GM19023 (cell line): ENCODE measurements at regions not wholly inside any gene's neighbourhood (a gene's known extent, or its start where the extent isn't known, plus 50 kb on each side); places are given as distances from the start of the nearest gene placed in this dataset.

Source experiments
- ATAC-seq: cut with Tn5 transposase; IDR thresholded peaks from one replicate; pipeline ENCODE4 v1.9.1; 2021; ENCODE audit warnings: mild to moderate bottlenecking, moderate library complexity; ENCODE audit not compliant: unreplicated experiment

DNA sequence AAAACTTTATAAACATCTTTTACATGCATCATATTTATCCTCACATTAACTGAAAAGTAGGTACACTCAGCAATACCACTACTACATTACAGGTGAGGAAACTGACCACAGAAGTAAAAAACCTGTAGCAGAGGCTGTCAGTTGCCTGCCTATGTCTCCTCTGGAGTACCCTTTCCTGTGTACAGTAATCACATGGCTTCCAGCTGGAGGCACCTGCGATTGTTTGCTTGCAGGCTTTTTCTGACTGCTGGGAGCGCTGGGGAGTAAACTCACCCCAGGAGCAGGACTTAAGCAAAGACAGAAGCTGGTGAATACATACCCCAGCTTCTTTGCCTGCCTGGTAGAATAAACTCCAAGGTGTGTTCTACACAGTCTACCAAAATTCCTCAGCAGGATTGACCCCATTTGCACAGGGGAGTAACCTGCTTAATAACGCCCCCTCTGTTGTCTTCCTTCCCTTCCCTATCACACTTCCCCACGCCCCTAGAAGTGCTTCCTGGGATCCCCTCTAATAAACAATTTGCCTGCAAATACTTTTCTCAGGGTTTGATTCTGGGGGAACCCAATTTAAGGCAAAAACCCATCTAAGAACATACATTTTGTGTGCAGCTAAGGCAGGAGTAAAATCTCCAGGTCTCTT lies 138.9 kb downstream of the PTH2R start:
- no peak for ATAC-seq

DNA sequence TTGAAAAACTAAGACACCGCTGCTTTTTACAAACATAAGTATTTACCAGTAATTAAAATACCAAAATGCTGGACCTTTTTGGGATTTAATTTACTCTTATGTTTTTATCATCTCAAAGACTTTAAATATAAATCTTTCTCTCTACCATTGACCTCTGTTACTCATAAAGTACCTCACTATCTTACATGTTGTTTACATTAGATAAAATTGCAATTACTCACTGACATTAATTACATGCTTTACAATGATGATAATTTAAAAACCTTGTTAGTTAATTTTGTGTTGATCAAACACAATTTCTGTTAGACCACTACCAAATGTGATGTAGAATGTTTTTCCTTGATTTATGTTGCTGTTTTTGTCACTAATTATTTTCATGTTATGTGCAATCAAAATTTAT lies 139.5 kb downstream of the PTH2R start:
- no peak for ATAC-seq

DNA sequence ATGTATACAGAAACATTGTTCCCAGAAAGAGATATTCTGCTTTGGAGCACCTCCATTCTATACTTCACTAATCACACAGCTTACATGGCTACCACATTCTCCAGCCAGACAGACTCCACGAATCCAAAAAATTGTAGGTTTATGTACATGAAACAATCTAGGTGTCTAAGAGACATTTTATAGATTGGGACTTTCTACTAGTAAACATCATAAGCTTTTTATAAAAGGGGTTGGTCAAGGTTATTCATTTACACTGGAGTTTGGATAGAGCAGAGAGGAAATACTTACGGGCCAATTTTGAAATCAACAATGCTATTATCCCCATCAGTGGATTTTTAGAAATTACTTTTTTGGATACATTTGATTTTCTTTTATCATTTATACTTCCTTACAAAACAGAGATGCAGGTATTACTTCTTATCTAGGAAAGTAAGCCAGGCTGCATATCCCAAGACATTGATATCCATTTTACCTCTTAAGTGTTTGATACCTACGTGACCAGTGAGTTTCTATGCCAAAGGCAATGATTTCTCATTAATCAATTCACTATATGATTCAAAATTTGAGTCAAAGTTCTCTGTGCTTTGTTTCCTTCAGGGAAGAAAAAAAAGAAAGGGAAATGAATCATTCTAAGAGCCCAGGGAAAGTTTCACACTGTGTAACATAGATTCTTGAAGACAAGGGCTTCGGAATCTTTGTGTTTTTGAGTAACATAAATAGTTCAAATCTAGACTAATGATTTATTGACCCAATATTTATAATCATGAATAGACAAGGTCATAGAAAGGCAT lies 140.5 kb downstream of the PTH2R start:
- ATAC-seq, result no peak

DNA sequence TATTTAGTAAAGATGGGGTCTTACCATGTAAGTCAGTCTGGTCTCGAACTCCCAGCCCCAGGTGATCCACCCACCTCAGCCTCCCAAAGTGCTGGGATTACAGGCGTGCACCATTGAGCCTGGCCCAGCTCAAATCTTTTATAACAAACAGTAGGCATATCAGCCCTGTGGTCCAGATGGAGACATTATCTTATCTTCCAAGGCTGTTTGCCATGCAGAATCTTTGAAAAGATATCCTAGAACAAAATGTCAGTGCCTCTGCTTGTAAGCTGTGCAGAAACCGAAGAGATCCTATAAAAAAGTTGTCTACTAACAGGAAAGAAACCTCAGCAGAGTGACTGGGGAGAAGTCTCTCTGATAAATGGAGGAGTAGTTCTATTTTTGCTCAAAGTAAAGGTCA lies 142.1 kb downstream of the PTH2R start:
- ATAC-seq, result no peak

DNA sequence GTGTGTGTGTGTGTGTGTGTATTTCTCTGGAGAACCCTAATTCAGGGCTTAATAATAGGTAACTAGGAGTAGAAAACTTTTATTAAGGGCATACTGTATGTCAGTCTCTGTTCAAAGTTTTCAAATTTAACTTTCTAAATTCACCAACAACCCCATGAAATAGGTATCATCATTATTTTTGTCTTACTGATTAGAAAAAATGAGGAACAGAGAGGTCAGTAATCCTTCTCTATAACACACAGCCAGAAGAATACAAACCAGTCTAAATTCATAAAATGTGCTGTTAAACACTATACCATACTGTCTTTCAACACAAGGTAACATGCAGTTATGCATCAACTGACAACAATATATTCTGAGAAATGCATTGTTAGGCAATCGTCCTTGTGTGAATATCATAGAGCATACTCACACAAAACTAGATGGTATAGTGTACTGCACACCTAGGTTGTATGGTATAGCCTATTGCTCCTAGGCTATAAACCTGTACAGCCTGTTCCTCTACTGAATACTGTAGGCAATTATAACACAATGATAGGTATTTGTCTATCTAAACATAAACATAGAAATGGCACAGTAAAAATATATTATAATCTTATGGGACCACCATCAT lies 143.1 kb downstream of the PTH2R start:
- no peak for ATAC-seq

DNA sequence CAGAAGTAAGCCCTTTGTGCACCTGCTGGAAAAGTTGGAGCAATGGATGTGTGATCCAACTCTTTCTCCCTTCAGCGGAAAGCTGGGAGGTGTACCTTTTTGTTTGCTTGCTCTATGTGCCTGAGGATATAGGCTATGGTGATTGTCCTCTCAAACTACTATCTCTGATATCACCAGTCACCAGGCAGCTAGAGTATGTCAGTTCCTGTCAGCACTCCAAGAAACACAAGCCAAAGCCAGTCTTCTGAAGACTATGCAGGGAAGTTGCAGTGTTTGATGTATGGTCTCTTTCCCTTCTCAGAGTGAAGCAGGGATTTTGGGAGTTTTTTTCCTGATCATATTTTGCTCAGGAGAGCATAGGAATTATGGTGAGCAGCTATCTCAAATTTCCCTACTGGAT lies 146.4 kb downstream of the PTH2R start:
- no peak for ATAC-seq

DNA sequence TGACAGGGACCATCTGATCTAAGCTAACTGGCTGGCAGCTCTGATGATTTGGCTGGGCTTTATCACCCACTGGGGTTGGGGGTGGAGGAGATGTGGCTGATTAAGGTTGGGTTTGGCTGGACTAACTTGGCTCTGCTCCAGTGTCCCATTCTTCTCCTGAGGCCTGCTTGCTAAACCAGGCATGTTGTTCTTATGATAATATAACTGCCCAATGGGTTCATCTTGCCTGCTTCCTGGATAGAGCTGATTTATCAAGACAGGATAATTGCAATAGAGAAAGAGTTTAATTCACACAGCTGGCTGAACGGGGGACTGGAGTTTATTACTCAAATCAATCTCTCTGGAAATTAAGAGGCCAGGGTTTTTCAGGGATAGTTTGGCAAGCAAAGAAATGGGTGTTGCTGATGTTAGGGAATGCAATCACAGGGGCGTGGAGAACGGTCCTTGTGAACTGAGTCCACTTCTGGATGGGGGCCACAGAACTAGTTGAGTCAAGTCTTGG lies 150.4 kb downstream of the PTH2R start:
- ATAC-seq, result no peak

DNA sequence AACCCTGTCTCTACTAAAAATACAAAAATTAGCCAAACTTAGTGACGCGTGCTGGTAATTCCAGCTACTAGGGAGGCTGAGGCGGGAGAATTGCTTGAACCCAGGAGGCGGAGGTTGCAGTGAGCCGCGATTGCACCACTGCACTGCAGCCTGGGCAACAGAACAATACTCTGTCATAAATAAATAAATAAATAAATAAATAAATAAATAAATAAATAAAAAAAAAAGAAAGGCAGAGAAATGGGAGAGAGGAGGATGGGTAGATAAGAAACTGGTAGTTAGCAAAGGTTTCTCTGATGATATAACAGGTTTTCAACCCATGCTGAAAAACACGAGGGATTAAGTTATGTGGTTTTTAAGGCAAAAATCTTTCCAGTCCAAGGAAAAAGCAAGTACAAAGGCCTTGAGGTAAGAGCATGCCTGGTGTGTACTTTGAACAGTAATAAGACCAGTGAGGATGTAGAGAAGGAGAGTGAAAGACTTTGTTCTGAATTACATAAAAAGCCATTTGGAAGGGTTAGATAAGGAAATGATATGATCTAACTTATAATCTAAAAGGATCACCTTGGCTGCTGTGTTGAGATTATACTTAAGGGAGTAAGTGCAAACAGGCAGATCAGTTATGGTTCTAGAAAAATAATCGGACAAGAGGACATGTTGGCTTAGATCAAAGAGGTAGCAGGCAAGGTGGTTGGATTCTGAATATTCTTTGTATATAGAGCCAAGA lies 159.3 kb downstream of the PTH2R start:
- no peak for ATAC-seq

DNA sequence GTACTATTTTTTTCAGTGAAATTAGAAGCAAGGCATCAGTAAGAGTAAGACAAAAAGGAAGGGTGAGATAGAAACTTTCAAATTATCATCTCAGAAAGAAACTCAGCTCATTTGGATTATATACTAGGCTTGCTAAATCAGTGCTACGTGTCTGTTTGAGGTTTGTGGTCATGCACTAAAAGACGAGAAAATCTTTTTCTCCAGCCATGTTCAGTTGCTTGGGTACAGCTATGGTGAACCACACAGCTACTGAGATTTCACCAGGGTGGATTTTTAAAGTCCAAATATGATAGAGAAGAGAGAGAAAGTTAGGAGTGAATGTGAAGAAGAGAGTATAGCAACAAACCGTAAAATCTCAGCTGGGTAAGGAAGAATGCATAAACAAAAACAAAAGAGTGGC lies 161.6 kb downstream of the PTH2R start:
- ATAC-seq, result no peak

DNA sequence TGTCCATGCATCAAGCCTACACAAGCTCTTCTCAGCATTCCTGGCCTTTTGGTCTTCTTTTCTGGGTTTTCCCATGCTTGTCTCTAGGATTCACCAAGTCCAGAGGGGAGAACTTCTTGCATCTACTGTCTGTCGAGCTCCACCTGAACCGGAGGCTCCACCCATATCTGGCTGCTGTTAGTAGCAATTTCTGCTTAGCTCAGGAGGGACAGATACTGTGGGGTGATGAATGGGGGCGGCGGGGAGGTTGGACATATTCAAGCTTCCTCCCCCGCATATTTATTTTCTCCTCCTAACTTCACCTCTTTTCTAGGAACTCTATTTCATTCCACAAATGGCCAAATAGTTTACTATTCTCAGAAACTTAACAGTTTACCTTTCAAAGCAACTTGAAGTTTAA lies 163.5 kb downstream of the PTH2R start:
- no peak for ATAC-seq

DNA sequence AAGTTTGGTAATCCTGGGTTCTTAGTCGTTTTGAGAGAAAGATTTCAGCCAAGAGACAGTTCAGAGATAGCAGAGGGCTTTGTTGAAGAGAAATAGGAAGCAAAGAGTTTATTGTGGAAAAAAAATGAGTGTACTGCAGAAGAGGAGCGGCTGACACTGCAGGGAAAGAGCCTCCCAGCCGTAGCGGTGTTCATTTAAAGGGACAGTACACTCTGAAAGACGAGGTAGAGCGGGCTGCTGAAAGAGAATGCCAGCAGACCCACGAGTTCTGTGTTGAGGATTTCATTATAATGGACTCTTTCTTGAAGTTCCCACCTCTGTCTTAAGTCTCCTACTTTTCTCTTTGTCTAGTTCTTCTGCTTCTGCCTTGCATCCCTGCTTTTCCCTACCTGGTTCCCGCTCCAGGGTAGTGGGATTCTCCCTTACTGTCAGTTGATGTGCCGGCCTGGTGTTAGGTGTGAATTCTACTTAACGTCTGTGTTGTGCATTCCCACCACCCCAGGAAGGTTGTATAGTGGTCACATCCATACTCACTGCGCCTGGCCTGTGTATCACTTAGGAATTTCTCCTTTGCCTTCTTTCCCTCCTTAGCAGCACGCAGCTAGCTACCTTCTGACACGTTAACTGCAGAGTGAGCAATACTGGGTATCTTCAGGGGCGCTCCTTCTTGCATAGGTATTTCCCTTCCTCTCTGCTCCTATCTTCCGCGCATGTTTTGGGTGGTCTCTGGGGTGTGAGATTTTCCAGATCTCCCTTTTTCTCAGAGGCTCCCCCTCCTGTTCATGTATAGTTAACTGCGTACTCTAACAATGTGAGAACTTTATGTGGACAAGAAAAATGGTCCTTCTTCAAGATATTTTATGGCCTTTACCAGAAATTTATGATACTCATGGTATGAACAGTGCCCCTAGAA lies 164.5 kb downstream of the PTH2R start:
- ATAC-seq, result no peak

DNA sequence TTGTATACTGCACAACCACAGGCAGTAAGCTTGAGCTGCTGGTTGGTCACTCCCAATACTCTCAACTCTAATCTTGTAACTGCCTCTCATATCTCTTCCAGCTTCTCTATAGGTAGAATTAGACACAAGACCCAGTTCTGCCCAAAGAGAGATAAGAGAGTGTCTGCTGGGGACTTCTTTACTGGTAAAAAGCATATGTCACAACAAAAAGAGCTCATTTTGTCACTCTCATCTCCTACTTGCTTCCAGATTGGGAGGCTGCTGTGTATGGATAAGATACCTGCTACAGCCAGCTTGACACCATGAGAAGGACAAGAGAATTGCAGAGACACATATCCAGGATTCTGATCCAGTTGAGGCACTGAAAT lies 165.2 kb downstream of the PTH2R start:
- ATAC-seq, result no peak

DNA sequence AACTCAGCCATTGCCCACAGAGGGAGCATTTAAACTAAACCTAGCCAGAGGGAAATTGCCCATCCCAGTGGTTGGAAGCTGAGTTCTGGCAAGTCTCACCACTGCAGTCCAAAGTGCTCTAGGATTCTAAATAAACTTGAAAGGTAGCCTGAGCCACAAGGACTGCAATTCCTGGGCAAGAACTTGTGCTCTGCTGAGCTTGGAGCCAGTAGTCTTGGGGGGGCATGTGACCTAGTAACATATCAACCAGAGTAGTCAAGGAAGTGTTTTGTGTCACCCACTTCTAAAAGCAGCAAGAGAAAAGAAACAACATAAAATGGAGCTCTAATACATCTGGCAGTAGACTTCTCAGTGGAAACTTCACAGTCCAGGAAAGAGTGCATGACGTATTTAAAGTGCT lies 167.0 kb downstream of the PTH2R start:
- ATAC-seq, result no peak

DNA sequence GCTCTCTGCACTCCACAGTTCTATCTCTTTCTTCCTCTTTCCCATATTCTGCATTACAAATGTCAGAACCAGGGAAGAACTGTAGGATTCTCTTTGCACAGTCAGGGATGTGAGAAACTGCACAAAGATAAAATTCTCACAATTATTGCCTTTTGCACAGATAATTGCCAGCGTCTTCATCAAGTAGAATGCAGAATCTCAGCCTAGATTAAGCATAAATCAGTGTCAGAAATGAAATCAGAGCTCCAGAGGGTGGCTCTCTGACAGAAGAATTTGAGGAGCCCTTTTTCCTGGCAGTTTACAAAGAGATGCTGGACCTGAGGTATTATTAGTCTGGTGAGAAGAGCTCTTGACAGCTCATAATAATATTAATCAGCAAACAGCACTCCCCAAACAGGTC lies 173.1 kb downstream of the PTH2R start:
- no peak for ATAC-seq

DNA sequence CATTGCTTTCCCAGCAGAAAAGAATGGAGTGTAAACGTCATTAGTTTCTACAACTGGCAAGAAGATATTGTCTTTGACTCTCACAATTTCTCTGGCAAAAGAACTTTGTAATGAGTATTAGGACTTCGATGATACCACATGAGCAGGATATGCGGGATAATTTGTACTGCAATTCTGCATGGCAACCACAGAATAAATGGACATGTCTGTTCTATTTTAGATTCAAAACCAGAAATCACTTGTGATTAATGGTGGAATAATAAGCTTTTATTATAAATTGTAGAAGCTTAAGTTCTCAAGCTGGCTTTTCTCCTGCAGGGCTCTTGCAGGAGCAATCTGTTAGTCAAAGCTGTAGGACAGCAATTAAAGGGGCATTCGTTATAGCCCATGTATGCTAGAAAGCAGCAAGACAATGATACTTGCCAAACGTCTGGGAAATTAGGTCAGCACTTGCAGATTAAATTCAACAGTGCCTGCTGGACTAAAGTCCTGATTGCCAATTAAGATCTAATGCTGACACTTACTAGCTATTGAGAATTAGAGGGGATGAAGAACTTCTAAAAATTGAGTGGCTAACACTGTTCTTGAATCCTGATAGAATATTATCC lies 177.9 kb downstream of the PTH2R start:
- ATAC-seq, result no peak

DNA sequence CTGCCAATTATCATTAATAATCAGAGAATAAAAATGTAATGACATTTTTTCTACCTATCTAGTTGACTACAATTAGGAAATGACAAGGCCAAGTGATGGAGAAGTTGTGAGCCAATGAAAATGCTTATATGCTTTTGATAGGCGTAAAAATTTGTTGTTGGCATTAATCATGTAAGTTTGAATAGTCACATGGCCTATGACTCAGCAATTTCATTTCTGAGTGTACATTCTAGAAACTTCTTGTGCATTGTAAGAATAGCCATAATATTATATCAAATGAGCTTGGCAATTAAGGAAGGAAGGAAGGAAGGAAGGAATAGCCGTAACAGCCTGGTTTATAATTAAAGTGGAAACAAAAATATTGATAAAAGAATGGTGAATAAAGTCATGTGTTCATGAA lies 179.9 kb downstream of the PTH2R start:
- no peak for ATAC-seq

DNA sequence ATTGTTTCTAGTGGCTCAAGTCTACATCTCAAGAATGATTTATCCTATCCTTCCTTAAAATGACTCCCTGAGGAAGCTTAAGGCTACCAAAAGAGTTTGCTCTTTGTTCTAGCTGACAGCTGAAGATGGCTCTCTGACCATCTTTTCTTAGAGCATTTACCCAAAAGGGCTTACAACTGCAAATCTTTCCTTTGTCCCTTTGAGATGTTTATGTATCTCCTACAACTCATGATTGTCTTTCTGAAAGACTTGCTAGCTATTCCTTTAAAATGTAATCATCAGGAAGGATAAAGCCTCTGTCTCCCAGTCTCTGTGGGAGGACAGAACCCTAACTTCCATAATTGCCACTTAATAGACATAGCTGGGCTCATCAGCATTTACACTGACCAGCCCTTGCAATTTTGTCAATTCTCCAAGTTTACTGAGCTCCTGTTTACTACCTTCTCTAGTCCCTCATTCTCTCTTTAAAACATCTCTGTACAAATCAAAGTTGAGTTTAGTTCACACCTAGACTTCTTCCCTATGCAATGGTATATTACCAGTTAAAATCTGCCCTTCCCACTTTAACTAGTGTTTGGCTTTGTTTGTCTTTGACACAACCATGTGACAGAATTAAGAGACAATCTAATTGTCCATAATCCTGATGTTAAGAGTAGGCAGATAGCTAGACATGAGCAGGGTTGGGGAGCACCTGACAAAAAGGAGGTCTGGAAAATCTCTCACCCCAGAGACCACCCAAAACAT lies 188.2 kb downstream of the PTH2R start:
- no peak for ATAC-seq

DNA sequence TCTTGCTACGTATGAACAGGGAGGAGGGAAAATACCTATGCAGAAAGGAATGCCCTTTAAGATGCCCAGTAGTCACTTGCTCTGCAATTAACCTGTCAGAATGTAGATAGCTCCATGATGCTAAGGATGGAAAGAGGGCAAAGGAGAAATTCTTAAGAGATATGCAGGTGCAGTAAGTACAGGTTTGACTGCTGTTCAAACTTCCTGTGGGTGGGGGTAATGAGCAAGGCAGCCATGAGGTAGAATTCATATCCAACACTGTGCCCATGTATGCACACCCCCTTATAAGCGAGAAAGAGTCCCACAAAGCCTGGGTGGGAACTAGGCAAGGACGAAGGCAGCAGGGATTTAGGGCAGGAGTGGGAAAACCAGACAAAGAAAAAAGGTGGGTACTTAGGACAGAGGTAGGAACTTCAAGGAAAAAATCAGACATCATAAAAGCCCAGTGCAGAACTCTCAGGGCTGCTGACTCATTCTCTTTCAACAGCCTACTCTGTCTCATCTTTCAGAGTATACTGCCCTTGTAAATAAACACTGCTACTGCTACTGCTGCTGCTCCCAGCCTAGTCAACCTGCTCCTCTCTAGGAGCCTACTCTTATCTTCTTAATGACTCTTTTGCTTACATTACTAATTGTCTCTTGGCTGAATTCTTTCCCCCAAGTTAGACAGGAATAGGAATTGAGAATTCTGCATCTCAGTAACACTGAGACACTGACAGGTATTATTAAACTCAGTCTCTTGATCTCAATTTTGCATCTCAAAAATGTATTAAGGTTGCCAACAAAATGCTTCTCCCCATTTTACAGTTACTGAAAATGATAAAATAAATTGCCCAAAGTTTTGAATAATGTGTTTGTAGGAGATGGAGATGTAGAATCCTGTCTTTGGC lies 189.0 kb downstream of the PTH2R start:
- ATAC-seq, result no peak
